GM12891 (cell line): ENCODE measurements at regions not wholly inside any gene's neighbourhood (a gene's known extent, or its start where the extent isn't known, plus 50 kb on each side); places are given as distances from the start of the nearest gene placed in this dataset.

Experiments used
- POLR2A ChIP-seq: IDR thresholded peaks from 2 replicates; pipeline ENCODE4 v1.6.1; 2011; ENCODE audit warnings: low read depth, low read length, control low read depth
- POLR2AphosphoS5 ChIP-seq: IDR thresholded peaks from 2 replicates; pipeline ENCODE4 v1.6.1; 2011; ENCODE audit warnings: low read depth, low read length, control low read depth

- TF ChIP-seq POLR2AphosphoS5 = no peak
- TF ChIP-seq POLR2A = no peak
Measured at GRCh38 chr11:70705930-70706329, 307.6 kb downstream of the CTTN start.
